DMS 273 treated with DMSO at 0.1 percent for 48 hours (cell line): ENCODE measurements at regions not wholly inside any gene's neighbourhood (a gene's known extent, or its start where the extent isn't known, plus 50 kb on each side); places are given as distances from the start of the nearest gene placed in this dataset.

Source experiments
- DNase-seq: peaks from one replicate; lab custom pipeline; 2025; lab: John Stamatoyannopoulos, UW

- peak; percentile 79 for DNase-seq
These were observed 53.7 kb upstream of the FABP6 start for GRCh38 chr5:160175438-160176218.

GRCh38 chr5:160174780-160175437, 54.4 kb upstream of the FABP6 start:
- no peak for DNase-seq

GRCh38 chr5:160174290-160174689, 55.0 kb upstream of the FABP6 start:
- DNase-seq: no peak

GRCh38 chr5:160171666-160172065, 52.4 kb upstream of the PWWP2A start:
- no peak for DNase-seq

- no peak for DNase-seq
These were observed 50.1 kb upstream of the PWWP2A start for GRCh38 chr5:160169326-160169725.
